M059J (cell line): ENCODE measurements at regions not wholly inside any gene's neighbourhood (a gene's known extent, or its start where the extent isn't known, plus 50 kb on each side); places are given as distances from the start of the nearest gene placed in this dataset.
A peak's percentile ranks its signal among the peaks of the same experiment; 100 is the strongest.
"Not testable (repeated sequence)": the region's sequence is repeated elsewhere in the genome, so short reads cannot be mapped to it uniquely, and the experiment has no call there.

Source experiments
- DNase-seq: peaks from one replicate; pipeline ENCODE4 v3.0.0-alpha.2; 2012; ENCODE audit warnings: low read depth

DNA sequence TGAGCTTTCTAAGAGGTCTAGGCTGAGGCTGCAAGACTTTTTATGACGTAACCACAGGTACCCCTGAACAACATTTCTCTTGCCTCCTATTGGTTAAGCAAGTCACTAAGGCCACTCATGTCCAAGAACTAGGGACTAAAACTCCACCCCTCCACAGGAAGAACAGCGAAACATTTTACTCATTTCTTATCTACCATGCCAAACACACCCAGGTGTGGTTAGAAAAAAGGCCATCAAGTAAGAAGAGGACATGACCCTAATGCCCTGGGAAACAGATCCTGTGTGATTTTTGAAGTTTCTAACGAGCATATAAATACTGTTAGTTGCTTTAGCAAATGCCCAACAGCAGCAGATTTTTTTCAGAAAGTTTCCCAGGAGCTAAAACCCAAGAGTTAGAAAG, 282.4 kb upstream of the DYNLRB2 start:
- no peak for DNase-seq

DNA sequence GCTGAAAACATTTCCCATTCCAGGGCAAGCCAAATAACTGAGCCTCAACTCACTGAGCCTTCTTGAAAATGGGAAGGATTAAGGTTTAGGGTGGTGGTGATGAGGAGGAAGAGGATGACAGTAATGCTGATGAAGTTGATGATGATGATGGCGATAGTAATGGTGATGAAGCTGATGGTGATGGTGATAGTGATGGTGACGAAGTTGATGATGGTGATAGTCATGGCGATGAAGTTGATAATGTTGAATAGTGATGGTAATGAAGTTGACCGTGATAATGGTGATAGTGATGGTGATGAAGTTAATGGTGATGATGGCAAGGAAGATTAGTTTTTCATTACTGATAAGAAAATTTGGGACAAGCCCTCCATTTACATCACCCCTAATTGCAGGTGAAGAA, 285.8 kb upstream of the DYNLRB2 start:
- no peak for DNase-seq

DNA sequence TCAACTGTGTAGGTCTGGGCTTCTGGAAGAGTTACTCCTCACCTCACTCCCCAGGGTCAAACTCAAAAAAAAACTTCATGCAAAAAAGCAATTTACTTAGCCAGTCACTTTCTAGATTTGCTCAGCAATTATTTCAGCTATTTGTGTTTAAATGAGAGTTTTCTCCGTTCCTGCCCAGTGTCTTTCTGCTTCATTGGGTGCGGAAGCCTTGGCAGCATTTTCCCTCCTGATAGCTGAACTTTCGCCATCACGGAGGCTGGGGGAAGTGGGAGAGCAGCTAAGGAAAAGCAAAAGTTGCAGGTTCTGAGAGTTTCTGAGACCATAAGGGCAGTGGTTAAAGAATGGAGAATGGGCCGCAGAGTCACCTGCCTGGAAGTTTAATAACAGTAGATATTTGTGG, 287.1 kb upstream of the DYNLRB2 start:
- DNase-seq = no peak

DNA sequence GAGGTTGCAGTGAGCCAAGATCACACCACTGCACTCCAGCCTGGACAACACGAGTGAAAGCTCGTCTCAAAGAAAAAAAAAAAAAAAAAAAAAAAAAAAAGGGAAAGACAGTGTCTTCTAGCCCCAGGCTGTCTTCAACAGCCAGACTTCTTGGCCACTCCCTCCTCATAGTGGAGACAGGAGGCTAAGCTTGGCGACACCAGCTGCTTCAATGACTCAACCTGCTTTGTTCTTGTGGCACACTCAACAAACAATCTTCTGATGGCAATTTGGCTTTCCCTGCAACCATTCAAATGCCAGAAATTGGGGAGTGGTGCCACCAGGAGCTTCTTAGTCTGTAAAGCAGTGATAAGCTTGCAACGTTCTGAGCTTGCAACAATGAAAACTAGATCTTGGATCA, 290.4 kb upstream of the DYNLRB2 start:
- DNase-seq = peak; percentile 82

DNA sequence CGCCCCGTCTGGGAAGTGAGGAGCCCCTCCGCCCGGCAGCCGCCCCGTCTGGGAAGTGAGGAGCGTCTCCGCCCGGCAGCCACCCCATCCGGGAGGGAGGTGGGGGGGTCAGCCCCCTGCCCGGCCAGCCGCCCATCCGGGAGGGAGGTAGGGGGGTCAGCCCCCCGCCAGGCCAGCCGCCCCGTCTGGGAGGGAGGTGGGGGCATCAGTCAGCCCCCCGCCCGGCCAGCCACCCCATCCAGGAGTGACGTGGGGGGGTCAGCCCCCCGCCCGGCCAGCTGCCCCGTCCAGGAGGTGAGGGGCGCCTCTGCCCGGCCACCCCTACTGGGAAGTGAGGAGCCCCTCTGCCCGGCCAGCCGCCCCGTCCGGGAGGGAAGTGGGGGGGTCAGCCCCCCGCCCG, 297.5 kb upstream of the DYNLRB2 start:
- DNase-seq = not testable (repeated sequence)

DNA sequence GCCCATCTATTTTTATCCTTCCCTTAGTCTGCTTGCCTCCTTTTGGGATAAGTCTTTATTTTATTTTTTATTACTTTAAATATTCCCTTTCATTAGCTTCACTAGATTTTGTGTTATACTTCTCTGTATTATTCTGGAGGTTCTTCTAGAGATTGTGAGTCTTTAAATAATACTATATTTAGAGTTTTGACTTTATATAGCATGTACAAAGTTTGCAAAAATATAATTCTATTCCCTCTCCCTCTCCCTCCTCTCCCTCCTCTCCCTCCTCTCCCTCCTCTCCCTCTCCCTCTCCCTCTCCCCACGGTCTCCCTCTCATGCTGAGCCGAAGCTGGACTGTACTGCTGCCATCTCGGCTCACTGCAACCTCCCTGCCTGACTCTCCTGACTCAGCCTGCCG, 298.5 kb upstream of the DYNLRB2 start:
- DNase-seq = not testable (repeated sequence)

DNA sequence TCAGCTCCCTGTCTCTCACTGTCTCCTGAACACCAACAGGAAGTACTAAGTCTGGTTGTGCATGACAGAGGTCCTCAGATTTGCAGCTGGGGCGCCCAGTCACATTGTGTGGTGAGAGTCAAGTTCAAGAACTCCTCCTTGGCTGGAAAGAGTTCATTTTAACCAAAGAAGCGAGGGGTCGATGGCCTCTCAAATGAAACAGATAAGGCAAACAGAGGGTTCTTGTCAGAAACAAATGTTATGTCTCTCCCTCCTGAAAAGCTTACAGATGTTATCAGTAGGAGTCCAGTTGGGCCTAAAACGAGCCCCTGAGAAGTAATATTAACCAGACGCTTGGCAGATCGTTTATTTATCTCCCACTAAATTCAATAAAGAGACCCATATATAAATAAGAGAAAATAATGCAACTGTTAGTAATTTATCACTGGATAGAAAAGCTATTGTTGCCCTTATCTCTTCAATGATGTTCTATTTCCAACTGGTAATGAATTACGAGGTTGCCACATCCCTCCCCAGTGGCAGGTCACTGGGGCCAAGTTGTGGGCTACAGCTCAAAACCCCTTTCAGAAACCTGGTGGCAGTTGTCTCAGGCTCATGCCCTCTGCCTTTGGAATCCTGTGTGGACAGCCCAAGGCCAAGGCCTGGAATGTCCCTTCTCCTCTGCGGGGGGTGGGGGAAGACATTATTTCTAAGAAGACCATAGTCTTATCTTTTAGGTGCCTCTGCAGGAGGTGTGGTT, 307.5 kb upstream of the DYNLRB2 start:
- peak; percentile 30 for DNase-seq

DNA sequence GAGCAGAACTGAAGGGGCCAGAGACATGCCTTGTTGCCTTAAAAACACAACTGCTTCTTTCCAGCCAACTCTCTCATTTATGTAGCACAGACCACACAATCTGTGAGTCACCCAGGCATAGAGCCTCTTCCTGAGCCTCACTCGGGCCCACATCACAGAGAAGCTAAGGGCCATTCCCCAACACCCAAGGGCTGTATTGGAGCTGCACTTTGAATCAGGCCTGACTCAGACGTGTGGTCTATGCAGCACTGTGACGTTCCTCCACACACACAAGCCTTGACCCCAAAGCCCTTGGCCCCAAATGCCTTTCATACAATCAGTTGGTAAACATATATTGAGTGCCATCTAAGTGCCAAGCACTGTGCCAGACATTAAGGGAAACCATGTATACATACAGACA, 308.9 kb upstream of the DYNLRB2 start:
- DNase-seq = peak; percentile 91

DNA sequence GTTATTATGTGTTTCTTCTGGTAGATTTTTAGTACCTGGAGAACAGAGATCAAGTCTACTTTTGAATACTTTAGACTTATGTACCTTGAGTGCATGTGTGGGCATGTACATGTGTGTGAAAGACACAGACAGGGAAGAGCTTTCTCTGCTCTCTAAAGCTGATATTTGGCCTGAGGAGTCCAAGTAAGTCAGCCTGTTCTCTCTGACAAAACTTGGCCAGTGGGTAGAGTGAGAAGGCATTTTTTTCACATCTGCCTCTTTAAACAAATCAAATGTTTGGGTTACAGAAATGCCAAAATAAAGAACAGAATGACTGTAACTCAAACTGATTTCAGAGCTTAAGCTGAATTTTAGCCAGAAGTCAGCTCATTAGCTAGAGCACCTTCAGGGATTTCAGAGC, 309.7 kb upstream of the DYNLRB2 start:
- DNase-seq = peak; percentile 15

DNA sequence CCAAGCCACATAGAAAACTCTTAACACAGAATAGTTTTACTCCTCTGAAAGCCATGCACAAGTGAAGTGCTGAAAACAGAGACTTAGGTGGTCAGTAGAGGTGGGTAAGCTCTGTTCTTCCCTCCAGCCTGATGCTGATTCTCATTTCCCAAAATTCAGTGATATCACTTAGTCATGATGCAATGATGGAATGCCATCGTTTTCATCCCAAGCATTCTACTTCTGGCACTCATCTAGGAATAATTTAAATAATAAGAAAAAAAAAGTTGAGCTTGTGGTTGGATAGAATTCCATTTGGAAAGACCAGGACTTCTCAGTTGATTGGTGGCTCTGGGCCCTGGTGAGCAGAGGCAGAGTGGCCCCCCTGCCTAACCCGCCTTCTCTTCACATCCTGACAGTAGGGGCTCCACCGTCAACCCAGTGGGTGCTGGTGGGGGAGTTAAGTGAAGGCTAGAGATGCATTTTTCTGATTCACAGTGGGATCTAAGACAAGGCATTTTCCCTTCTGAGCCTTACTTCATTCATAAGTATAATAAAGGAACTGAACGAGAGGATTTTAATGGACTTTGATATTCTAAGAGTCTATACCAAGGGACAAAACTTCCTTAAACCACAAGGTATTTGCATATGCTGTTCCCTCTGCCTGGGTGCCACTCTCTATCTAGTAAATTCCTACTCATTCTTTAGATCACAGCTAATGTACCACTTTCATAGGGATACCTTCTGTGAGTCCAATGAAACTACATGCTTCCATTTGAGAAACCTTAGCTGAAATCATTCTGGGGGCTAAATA, 310.3 kb upstream of the DYNLRB2 start:
- DNase-seq = no peak

DNA sequence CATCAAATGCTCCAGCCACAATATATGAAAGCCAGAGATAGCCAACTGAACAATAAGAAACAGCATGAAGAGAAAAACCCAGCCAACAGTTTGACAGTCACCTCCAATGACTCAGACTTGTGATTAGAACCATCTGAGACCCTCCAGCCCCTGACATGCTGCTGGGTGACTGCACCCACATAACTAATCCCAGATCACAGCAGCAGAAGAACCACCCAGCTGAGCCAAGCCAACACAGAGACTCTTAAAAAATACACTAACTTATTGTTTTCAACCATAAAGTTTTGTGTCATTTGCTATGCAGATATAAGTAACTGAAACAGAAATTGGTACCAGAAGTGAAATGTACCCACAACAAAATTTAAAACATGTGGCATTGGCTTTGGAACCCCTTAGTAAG, 314.3 kb upstream of the DYNLRB2 start:
- no peak for DNase-seq

DNA sequence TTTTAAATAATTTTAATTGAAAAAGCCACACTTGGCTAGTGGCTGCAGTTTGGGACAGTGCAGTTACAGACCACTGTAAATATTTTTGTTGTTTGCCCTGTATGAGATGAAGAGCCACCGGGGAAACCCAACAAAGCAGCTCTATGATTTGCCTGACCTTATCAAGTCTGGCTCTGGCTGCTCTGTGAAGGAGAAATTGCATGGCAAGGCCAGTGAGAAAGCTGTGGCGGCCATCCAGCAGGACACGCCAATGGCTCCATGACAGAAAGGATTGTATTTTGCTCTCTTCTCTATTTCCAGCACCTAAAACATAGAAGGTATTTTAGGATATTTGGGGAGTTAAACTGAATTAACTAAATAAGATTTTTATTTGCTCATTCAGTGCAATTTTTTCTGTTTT, 330.0 kb upstream of the DYNLRB2 start:
- no peak for DNase-seq

DNA sequence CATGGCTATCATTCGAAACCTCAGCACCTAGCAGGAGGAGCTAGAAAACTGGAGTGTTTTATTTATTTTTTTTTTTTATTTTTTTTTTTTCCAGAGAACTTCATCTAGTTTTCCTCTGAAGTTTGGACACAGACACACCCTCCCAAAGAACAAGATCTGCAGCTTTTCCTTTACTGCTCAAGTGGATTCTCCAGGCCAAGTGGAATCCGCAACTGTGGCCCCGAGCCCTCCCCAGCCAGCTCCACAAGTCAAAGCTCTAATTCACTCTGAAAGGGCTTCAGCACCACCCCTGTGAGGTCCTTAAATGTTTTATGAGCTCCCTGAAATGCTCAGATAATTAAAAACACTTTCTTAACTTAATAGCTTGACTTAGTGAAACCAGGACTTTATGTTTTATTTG, 332.1 kb upstream of the DYNLRB2 start:
- no peak for DNase-seq

DNA sequence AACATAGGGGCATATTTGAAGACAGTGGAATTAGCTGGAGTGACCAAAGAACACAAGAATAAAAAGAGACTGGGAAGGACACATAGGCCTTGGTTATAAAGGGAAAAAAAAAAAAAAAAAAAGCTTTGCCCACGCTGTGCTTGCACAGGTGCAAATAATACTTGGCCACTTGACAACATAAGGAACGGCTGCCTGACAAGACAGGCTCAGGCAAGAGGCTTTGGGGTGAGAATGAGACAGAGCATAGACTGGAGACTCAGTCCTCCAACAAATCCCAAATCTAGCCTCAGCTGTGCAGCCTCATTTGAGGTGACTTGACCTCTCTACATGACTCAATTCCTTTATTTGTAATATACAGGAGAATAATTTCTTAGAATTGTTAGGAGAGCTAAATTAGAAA, 332.8 kb upstream of the DYNLRB2 start:
- DNase-seq = no peak

DNA sequence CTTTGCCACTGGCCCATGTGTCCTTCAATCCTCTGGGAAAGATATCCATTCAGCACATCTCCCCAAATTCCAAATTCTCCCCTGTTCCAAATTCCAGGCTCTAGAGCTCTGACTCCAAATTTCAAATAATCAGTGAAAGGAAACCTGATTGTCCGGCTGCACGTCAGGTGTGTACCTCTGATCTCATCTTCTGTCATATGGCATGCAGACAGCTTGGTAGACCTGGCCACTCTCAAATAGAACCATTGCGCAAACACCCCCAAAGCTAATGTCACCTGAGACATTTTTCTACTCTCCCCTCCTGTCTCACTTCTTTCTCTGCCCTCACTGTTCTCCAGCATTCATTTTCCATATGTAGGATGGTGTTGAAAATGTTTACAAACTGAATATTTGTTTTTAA, 337.0 kb upstream of the DYNLRB2 start:
- no peak for DNase-seq

DNA sequence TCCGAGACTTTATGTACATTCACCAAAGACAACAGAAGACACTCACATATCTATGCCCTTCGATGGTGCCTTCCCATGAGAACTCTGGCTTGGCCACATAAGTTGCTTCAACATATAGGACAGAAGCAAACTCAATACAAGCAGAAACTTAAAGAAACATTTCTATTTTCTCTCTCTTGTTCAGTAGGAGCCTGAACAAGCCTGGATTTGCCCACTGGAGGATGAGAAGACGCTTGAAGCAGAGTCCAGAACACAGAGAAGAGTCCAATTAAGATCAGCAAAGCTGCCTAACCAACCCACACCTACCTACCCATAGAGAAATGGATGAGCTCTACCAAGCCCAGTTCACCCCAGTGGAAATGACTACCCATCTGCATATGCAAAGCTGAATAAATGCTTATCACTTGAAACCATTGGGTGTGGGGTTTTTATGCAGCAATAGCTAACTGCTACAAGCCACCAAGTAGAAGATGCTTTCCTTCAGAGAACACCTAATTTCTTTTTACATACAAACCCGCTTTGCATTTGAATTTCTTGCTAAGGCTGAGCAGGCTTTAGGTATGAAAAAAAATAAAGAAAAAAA, 337.9 kb upstream of the DYNLRB2 start:
- DNase-seq = no peak

DNA sequence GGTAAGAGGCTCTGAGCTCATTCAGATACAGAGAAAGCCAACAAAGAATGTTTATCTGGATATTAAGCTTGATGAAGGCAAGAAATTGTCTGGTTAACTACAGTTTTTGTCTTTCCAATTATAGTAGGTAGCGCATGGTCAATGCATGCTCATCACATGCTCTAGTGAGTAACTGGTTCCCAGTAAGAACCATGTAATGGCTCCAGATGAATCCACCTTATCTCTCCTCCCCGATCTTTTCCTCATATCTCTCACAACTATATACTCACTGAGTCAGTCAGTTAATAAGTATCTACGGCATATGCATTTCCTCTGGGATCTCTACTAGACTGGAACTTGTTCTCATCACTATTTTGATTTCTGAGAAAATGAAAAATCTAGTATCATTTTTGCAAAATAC, 340.7 kb upstream of the DYNLRB2 start:
- DNase-seq = no peak

DNA sequence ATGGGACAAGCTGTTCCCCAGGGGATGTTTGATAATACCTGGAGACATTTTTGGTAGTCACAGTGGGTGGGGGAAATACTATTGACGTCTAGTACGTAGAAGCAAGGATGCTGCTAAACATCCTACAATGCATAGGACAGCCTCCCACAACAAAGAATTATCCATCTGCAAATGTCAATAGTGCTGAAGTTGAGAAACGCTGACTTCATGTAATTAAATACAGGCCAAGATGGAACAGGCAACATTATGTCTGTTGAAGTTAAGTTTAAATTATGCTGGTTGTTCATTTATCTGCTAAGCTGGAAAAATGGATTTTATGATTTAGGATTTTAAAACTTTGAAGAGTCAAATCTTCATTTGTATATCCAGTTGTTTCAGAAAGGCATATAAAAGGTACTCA, 341.2 kb upstream of the DYNLRB2 start:
- no peak for DNase-seq

DNA sequence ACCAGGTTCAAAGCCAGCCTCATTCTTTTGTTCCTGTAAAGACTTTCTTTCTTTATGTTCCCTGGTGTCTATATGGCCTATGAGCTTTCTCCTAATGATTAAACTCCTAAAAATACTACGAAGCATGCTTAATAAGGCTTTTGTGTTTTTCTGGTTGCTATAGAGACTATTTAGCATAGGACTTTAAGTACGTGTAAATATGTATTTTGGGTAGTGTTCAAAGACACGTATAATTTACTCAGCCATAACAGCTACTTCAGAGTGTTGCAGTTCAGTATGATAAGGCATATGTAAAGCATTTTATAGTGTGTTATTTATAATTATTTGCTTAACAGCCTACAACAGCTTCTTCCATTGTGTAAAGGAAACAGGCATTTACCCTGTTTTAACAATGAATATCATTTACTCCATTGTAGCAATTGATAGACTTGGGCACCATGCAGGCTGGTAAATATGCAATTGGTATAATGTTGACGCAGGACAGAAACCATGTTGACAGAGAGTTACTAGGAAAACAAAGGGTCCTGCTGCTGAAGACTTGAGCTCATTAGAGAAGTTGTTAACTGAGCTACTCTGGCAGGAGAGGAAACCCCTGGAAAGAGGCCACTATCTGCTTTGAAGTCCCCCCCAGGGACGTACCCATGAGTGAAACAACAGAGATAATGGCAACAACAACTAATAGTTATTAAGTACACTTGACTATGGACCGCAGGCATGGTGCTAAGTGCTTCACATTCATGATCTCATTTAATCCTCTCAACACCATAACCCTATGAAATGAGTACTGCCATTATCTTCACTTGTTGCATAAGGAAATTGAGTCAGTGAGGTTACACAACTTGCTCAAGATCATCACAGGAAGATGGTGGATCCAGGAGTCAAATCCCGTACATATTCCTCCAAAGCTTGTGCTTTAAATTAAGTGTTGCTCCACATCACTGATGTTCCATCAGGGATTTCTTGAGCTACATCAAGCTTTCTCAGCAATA, 342.2 kb upstream of the DYNLRB2 start:
- peak; percentile 7 for DNase-seq

DNA sequence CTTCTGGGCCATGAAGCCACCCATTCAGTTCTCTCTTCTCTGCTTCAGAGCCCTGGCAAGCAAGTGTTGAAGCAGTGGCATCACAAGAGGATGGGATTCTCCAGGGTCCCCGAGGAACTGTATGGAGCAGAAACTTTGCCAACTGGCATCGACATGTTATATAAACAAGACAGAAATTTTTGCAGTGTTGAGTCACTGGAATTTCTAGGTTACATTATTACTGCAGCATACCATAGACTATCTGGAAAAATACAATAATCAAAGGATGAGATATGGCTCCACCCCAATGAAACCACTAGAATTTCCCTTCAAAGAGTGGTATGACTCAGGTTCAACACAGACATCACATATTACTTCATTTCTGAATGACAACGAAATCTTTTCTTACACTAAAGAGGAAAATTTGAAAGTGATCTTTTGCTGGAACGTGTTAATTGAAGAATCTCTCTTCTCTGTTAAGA, 343.0 kb upstream of the DYNLRB2 start:
- DNase-seq = peak; percentile 91

DNA sequence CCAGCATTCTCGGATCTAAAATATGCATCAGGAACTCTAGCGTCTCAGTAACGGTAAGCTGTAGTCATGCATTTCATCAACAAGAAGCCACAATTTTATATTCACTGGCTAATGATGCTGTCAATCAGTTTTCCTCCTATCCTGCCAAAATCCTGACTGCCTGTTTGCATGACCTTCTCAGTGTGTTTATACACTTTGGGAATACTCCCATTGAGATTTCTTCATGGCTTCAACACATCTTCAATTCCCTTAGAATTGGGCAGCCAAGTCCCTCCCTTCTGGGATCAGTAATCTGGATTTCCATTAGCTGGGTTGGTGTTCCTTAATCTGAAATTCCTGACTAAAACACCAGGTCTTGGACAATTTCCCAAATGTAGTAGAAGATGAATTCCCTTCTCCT, 348.9 kb upstream of the DYNLRB2 start:
- DNase-seq = no peak
